PC-9 (cell line): ENCODE measurements at regions not wholly inside any gene's neighbourhood (a gene's known extent, or its start where the extent isn't known, plus 50 kb on each side); places are given as distances from the start of the nearest gene placed in this dataset.

Experiments
- BruUV-seq: library from RNA; stranded (reverse); fragments of 400-500 nt; replicated peaks from 2 replicates; lab custom pipeline; 2021; lab: Mats Ljungman, UMichigan
- CTCF ChIA-PET: fragments of 300-600 bp; sonication (Branson Sonifier 250); formaldehyde crosslinking; loops from one replicate; lab custom pipeline; 2022; ENCODE audit warnings: antibody characterized with exemption; lab: Charles Lee
- POLR2A ChIA-PET: fragments of 300-600 bp; sonication (Branson Sonifier 250); formaldehyde crosslinking; loops from one replicate; lab custom pipeline; 2022; ENCODE audit warnings: antibody characterized with exemption; ENCODE audit not compliant: unreplicated experiment; lab: Charles Lee
- DNase-seq, 2 experiments: peaks; one replicate each; pipeline versions ENCODE4 v3.0.0 to v3.0.0-alpha.2; 2015 to 2022; ENCODE audit warnings: mixed read lengths in 1 of 2
- H2AFZ ChIP-seq: fragments of 200-600 bp; sonication (generic); 2 replicates; pipeline ENCODE4 v1.8.1; 2017; ENCODE audit warnings: antibody characterized with exemption
- H3F3A ChIP-seq: fragments of 200-600 bp; sonication (generic); 2 replicates; pipeline ENCODE4 v1.8.1; 2017; ENCODE audit warnings: antibody characterized with exemption, mild to moderate bottlenecking, low read depth; ENCODE audit not compliant: insufficient read depth
- H3K27ac ChIP-seq: fragments of 200-600 bp; sonication (generic); 2 replicates; pipeline ENCODE4 v1.6.1; 2016; ENCODE audit warnings: mixed run types
- H3K27me3 ChIP-seq: fragments of 200-600 bp; sonication (generic); 2 replicates; pipeline ENCODE4 v1.6.1; 2016; ENCODE audit warnings: low read depth, mixed run types; ENCODE audit not compliant: insufficient read depth
- H3K36me3 ChIP-seq: fragments of 200-600 bp; sonication (generic); 2 replicates; pipeline ENCODE4 v1.6.1; 2016; ENCODE audit warnings: low read depth, mixed run types
- H3K4me1 ChIP-seq: fragments of 200-600 bp; sonication (generic); replicated peaks from 2 replicates; pipeline ENCODE4 v1.6.1; 2016; ENCODE audit warnings: mixed run types; ENCODE audit not compliant: insufficient read depth
- H3K4me2 ChIP-seq: fragments of 200-600 bp; sonication (generic); 2 replicates; pipeline ENCODE4 v1.6.1; 2017; ENCODE audit warnings: mixed run types
- H3K4me3 ChIP-seq: fragments of 200-600 bp; sonication (generic); 2 replicates; pipeline ENCODE4 v1.6.1; 2016; ENCODE audit warnings: mixed run types
- H3K79me2 ChIP-seq: fragments of 200-600 bp; sonication (generic); 2 replicates; pipeline ENCODE4 v1.6.1; 2017; ENCODE audit warnings: low read depth, mixed run types
- H3K9me2 ChIP-seq: fragments of 200-600 bp; sonication (generic); 2 replicates; pipeline ENCODE4 v1.8.1; 2017; ENCODE audit warnings: mild to moderate bottlenecking; ENCODE audit not compliant: insufficient read depth
- H3K9me3 ChIP-seq: fragments of 200-600 bp; sonication (generic); 2 replicates; pipeline ENCODE4 v1.8.1; 2016; ENCODE audit warnings: low read depth; ENCODE audit not compliant: insufficient read depth
- H4K20me1 ChIP-seq: fragments of 200-600 bp; sonication (generic); 2 replicates; pipeline ENCODE4 v1.8.1; 2017; ENCODE audit not compliant: insufficient read depth
- CTCF ChIP-seq: fragments of 200-600 bp; sonication (generic); conservative IDR thresholded peaks from 2 replicates; pipeline ENCODE4 v1.6.1; 2017; ENCODE audit warnings: mixed run types, antibody characterized with exemption, mild to moderate bottlenecking, moderate library complexity
- EZH2 ChIP-seq: fragments of 200-600 bp; sonication (generic); IDR thresholded peaks from 2 replicates; pipeline ENCODE4 v1.8.0; 2017; ENCODE audit warnings: antibody characterized with exemption, low read depth
- intact Hi-C: fragments of 100-400 bp; cut with micrococcal nuclease; formaldehyde crosslinking; loops from one replicate; pipeline ENCODE4 v1.10.0; 2022; ENCODE audit not compliant: unreplicated experiment

DNA sequence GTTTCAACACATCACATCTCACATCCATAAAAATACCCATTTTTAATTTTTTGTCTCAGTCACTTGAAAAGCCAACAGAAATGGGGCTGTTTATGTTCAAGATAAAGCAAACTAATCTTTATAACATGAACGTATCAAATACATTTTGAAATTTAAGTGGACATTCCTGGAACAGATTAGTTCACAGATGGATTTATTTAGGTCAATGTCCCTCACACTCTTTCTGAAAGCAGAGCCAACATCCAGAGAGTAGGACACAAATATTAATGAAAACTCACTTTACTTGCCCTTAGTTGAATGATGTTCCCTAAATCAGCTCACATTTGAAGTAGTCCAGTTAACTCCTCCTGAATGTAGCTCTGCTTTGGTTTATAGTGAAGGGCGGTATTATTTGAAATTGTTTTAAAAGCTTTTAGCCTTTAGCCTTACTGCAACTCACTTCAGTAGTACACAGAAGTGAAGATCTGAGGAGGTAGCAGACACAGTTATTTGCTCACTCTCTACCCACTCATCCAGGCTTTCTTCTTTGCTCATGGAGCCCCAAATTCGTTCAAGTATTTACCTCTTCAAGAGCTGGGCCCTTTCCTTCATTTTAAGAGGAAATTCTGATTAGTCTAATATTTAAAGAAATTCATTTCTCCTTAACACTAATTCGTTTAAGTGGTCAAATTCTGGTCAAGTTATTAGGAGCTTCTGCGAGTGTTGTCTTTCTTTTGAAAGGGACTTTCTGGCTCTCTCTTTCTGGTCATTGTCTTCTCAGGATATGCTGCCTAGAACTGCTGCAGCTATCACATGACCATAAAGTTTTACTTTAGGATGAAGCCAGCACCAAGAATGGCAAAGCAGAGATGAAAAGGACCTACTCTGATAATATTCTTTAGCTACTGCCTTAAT lies 180.6 kb upstream of the AGR3 start:
- no peak overlapping the region for H2AFZ ChIP-seq
- BruUV-seq, result no TSS peak
- no peaks in the 10 kb centered on the region for H3K27me3 ChIP-seq
- H3K4me1 ChIP-seq, result no peaks in the 10 kb centered on the region
- no peaks in the 10 kb centered on the region for H4K20me1 ChIP-seq
- intact Hi-C loops, result no loop called here
- H3K36me3 ChIP-seq, result no peaks in the 10 kb centered on the region
- no peak for DNase-seq
- no peaks in the 10 kb centered on the region for H3K9me3 ChIP-seq
- H3K79me2 ChIP-seq, result no peaks in the 10 kb centered on the region
- TF ChIP-seq CTCF, result no peak
- no peak for TF ChIP-seq EZH2
- no peak overlapping the region for H3K4me2 ChIP-seq
- ChIA-PET CTCF (interaction anchor here (0.6 to 1.3 kb wide), 3 partner anchors 72 to 683 kb away, joined by 3 read pairs; no protein-coding TSS in a partner anchor), POLR2A (interaction anchor here (1.7 kb wide), 1 partner anchor 68 kb away, joined by 11 read pairs; no protein-coding TSS in a partner anchor)
- H3F3A ChIP-seq, result no peaks in the 10 kb centered on the region
- no peak overlapping the region for H3K4me3 ChIP-seq
- H3K27ac ChIP-seq, result no peak overlapping the region
- H3K9me2 ChIP-seq, result no peaks in the 10 kb centered on the region; the same call in 1 of the 2 replicates

GRCh38 chr7:17063045-17063383 lies 181.2 kb upstream of the AGR3 start:
- no peaks in the 10 kb centered on the region for H3K79me2 ChIP-seq
- ChIA-PET POLR2A (interaction anchor here (1.7 kb wide), 1 partner anchor 67 kb away, joined by 11 read pairs; no protein-coding TSS in a partner anchor), CTCF (interaction anchor here (0.6 to 1.3 kb wide), 4 partner anchors 36 to 683 kb away, joined by 3 read pairs; no protein-coding TSS in a partner anchor)
- BruUV-seq, result no TSS peak
- no peaks in the 10 kb centered on the region for H3K9me3 ChIP-seq
- no peaks in the 10 kb centered on the region for H3F3A ChIP-seq
- no peaks in the 10 kb centered on the region for H4K20me1 ChIP-seq
- no peak overlapping the region for H3K4me2 ChIP-seq
- intact Hi-C loops, result no loop called here
- no peaks in the 10 kb centered on the region for H3K36me3 ChIP-seq
- H2AFZ ChIP-seq, result no peak overlapping the region
- H3K27ac ChIP-seq, result no peak overlapping the region
- H3K9me2 ChIP-seq, result no peaks in the 10 kb centered on the region; the same call in 1 of the 2 replicates
- peak; percentile 73 for TF ChIP-seq CTCF
- TF ChIP-seq EZH2, result no peak
- H3K4me3 ChIP-seq, result no peak overlapping the region
- no peaks in the 10 kb centered on the region for H3K27me3 ChIP-seq
- H3K4me1 ChIP-seq, result no peaks in the 10 kb centered on the region
- DNase-seq, result no peak

- CTCF ChIA-PET, result no interaction called here
- intact Hi-C loops, result no loop called here
- Histone ChIP-seq H3K4me3 (no peak overlapping the region), H3K79me2 (no peaks in the 10 kb centered on the region), H3K27me3 (no peaks in the 10 kb centered on the region), H3K27ac (no peak overlapping the region), H3F3A (no peaks in the 10 kb centered on the region), H3K9me3 (no peaks in the 10 kb centered on the region), H4K20me1 (no peaks in the 10 kb centered on the region), H2AFZ (no peak overlapping the region), H3K4me1 (no peaks in the 10 kb centered on the region), H3K4me2 (no peak overlapping the region), H3K9me2 (no peaks in the 10 kb centered on the region; the same call in none of the 2 replicates), H3K36me3 (no peaks in the 10 kb centered on the region)
- no peak for DNase-seq
- no TSS peak for BruUV-seq
- TF ChIP-seq EZH2, result no peak
- no peak for TF ChIP-seq CTCF
- POLR2A ChIA-PET, result no interaction called here
Observed at GRCh38 chr7:17067691-17068090, 185.9 kb upstream of the AGR3 start.
